ENCODE measurements at regions not wholly inside any gene's neighbourhood (a gene's known extent, or its start where the extent isn't known, plus 50 kb on each side); places are given as distances from the start of the nearest gene placed in this dataset.

DNA sequence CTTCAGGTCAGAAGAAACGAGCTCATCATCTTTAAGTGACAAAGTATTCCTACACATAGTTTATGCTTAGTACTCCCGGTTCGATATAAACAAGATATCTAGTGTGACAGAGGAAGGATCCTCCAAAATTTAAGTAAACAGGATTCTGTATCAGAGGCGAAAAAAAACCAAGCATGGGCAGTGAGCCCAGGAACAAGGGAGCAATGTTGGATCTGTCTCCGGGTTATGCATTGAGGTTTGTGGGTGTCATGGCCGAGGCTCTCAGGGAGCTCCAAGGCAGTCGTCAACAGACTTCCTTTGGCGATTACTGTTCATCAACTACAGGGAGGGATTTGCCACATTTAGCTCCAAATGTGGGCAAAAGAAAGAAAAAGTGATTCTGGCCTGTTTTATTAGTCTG lies 319.5 kb downstream of the CBLN4 start:
- TF ChIP-seq, protein P1, sequence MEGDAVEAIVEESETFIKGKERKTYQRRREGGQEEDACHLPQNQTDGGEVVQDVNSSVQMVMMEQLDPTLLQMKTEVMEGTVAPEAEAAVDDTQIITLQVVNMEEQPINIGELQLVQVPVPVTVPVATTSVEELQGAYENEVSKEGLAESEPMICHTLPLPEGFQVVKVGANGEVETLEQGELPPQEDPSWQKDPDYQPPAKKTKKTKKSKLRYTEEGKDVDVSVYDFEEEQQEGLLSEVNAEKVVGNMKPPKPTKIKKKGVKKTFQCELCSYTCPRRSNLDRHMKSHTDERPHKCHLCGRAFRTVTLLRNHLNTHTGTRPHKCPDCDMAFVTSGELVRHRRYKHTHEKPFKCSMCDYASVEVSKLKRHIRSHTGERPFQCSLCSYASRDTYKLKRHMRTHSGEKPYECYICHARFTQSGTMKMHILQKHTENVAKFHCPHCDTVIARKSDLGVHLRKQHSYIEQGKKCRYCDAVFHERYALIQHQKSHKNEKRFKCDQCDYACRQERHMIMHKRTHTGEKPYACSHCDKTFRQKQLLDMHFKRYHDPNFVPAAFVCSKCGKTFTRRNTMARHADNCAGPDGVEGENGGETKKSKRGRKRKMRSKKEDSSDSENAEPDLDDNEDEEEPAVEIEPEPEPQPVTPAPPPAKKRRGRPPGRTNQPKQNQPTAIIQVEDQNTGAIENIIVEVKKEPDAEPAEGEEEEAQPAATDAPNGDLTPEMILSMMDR (conservative IDR thresholded peaks at IDR 0.05; ENCODE audit: low read depth, low read length) = no peak
- TF ChIP-seq EZH2 (IDR thresholded peaks at IDR 0.05; ENCODE audit: borderline replicate concordance, low read depth, low read length, poor library complexity, severe bottlenecking) = no peak
